Fibroblast of villous mesenchyme (primary cell): ENCODE measurements at regions not wholly inside any gene's neighbourhood (a gene's known extent, or its start where the extent isn't known, plus 50 kb on each side); places are given as distances from the start of the nearest gene placed in this dataset.

Experiments
- DNase-seq: peaks from one replicate; pipeline ENCODE4 v3.0.0-alpha.2; 2010; ENCODE audit warnings: low read depth
- H3K4me3 ChIP-seq: 2 replicates; pipeline ENCODE4 v1.5.1; 2011; ENCODE audit warnings: low read depth, mild to moderate bottlenecking, low read length
- TF ChIP-seq, protein P1 (sequence below): IDR thresholded peaks from 2 replicates; pipeline ENCODE4 v1.5.1; 2012; ENCODE audit warnings: low read depth, mild to moderate bottlenecking, low read length; ENCODE audit not compliant: insufficient read depth

DNA sequence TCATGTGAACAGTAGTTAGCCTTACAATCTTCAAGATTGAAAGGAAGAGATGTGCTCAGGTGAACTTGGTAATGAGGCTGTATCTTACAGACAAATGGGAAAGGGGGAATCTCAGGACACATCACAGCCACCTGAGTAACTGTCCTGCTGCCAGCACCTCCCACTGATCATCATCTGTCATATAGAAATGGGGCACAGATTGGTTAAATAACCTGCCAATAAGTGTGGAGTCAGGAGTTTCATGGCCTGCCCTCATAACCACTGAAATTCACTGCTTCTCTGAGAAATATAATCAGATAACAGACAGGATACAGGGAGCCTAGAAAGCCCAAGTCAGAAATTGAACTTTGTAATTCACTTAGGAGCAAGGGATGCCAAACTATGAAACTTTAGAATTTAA is 64.9 kb upstream of the TAS2R16 start:
- DNase-seq, result no peak
- TF ChIP-seq, protein P1, sequence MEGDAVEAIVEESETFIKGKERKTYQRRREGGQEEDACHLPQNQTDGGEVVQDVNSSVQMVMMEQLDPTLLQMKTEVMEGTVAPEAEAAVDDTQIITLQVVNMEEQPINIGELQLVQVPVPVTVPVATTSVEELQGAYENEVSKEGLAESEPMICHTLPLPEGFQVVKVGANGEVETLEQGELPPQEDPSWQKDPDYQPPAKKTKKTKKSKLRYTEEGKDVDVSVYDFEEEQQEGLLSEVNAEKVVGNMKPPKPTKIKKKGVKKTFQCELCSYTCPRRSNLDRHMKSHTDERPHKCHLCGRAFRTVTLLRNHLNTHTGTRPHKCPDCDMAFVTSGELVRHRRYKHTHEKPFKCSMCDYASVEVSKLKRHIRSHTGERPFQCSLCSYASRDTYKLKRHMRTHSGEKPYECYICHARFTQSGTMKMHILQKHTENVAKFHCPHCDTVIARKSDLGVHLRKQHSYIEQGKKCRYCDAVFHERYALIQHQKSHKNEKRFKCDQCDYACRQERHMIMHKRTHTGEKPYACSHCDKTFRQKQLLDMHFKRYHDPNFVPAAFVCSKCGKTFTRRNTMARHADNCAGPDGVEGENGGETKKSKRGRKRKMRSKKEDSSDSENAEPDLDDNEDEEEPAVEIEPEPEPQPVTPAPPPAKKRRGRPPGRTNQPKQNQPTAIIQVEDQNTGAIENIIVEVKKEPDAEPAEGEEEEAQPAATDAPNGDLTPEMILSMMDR, result no peak
- H3K4me3 ChIP-seq, result no peak overlapping the region

DNA sequence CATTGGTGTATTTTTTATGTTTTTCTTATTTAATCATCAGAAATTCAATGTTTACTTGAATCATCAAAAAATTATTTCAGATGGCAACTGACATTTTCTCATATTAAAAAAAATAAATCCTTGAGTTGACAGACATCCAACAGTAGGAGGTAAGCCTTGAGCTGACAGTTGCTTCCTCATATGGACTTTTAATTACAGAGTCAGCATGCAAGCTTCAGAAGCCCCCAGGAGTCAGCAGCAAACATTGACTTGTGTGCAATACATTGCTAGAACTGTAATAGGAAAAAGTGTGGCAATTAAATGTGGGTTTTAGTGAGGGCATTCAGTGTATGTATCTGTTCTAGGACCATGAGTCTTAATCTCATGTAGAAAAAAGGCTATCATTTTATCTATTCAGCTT is 62.4 kb upstream of the TAS2R16 start:
- DNase-seq, result no peak
- H3K4me3 ChIP-seq, result no peak overlapping the region
- TF ChIP-seq, protein P1, result no peak

DNA sequence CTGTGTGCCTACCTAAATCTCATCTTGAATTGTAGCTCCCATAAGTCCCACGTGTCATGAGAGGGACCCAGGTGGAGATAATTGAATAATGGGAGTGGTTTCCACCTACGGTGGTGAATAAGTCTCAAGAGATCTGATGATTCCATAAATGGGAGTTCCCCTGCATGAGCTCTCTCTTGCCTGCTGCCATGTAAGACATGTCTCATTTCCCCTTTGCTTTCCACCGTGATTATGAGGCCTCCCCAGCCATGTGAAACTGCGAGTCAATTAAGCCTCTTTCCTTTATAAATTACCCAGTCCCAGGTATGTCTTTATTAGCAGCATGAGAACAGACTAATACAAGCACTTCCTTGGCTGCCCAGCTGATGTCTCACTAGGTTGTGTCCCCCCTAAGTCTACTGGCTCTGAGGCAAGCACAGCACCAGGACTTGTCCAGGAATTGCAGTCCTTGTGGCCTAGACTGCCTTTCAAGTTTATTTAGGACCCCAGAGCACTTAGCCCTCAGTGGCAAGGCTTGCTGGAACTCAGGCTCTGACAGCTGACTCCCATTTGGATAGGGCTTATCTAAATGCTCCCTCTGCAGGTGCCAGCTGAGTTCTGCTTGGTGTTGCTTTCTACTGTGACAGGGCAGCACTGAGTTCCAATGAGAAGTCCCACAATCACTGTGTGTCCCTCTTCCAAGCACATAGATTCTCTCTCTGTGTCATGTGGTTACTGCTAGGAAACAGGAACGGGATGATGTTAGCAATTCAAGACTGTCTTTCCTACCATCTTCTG is 59.0 kb upstream of the TAS2R16 start:
- peak; percentile 15 for DNase-seq
- no peak overlapping the region for H3K4me3 ChIP-seq
- TF ChIP-seq, protein P1, result no peak

DNA sequence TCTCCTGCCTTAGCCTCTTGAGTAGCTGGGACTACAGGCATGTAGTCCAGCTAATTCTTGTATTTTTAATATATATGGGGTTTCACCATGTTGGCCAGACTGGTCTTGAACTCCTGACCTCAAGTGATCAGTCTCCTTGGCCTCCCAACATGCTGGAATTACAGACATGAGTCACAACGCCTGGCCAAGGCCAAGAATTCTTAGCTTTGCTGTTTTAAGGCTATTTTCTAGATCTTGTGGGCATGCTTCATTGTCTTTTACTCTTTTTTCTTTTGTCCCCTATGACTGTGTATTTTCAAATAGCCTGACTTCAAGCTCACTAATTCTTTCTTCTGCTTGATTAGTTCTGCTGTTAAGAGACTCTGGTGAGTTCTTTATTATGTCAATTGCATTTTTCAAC is 56.4 kb upstream of the TAS2R16 start:
- no peak overlapping the region for H3K4me3 ChIP-seq
- TF ChIP-seq, protein P1, result no peak
- no peak for DNase-seq

DNA sequence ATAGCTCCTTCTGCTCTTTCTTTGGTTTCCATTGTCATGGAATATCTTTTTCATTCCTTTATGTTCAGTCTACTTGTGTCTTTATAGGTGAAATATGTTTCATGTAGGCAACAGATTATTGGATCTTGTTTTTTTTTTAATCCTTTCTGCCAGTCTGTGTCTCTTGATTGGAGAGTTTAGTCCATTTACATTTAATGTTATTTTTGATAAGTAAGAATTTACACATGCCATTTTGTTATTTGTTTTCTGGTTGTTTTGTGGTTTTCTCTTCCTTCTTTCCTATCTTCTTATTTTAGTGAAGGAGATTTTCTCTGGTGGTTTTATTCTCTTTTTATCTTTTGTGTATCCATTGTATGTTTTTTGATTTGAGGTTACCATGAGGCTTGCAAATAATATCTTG is 52.5 kb upstream of the TAS2R16 start:
- TF ChIP-seq, protein P1, result no peak
- DNase-seq, result no peak
- no peak overlapping the region for H3K4me3 ChIP-seq
